ENCODE measurements at regions not wholly inside any gene's neighbourhood (a gene's known extent, or its start where the extent isn't known, plus 50 kb on each side); places are given as distances from the start of the nearest gene placed in this dataset.

DNA sequence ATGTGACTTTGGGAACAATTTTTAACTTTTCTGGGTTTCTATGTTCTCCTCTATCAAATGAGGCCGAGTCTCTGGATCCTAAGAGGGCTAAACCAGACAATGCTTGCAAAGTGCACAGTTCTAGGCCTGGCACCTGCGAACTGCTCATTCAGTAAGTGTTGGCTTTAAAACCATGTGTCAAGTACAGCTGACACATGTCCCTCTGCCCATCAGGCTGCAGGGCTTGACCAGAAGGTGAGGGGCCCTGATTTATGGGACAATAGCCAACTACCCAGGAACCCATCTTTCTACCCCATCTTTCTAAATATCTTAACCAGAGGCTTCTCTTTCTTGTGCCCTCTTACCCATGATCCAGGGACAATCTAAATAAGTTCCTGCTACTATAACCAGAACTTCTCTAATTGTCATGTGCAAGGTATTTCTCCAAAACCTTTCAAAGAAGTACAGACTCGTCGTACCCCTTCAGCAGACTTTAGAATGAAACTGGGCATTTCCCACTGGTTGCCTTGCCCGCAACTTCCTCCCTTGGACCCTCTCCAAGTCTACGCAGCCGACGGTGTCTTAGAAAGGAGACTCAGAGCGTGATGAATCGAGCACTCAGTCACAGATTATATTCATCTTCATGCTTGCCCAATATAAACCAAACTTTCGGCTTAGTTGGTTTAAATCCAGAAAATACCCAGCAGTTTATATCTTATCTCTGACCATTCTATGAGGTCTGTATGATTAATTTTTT, 69.8 kb upstream of the STEAP1B start:
- TF ChIP-seq, protein P1, sequence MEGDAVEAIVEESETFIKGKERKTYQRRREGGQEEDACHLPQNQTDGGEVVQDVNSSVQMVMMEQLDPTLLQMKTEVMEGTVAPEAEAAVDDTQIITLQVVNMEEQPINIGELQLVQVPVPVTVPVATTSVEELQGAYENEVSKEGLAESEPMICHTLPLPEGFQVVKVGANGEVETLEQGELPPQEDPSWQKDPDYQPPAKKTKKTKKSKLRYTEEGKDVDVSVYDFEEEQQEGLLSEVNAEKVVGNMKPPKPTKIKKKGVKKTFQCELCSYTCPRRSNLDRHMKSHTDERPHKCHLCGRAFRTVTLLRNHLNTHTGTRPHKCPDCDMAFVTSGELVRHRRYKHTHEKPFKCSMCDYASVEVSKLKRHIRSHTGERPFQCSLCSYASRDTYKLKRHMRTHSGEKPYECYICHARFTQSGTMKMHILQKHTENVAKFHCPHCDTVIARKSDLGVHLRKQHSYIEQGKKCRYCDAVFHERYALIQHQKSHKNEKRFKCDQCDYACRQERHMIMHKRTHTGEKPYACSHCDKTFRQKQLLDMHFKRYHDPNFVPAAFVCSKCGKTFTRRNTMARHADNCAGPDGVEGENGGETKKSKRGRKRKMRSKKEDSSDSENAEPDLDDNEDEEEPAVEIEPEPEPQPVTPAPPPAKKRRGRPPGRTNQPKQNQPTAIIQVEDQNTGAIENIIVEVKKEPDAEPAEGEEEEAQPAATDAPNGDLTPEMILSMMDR (IDR thresholded peaks at IDR 0.05) = no peak
- no peaks in the 10 kb centered on the region for H3K9me3 Mint-ChIP-seq
- intact Hi-C loops (cut with micrococcal nuclease) = loop anchor here (5.0 kb wide), 1 partner anchor 33 kb away; no protein-coding TSS in a partner anchor
- no peaks in the 10 kb centered on the region for H3K27me3 Mint-ChIP-seq
- H3K4me1 Mint-ChIP-seq = peaks cover 62% of the 10 kb centered on the region
- peak overlapping the region; percentile 38 for H3K27ac Mint-ChIP-seq
- CTCF ChIA-PET = interaction anchor here (0.9 to 2.2 kb wide), 2 partner anchors 9 to 163 kb away, joined by 4 to 7 read pairs; no protein-coding TSS in a partner anchor
- POLR2A ChIA-PET = interaction anchor here (0.9 kb wide), 1 partner anchor 26 kb away, joined by 3 read pairs; no protein-coding TSS in a partner anchor
- H3K4me3 Mint-ChIP-seq = peak overlapping the region; percentile 9
- no peak for DNase-seq
- H3K36me3 Mint-ChIP-seq (ENCODE audit: low read depth) = peaks cover 9% of the 10 kb centered on the region
- peak; percentile 31 for ATAC-seq (ENCODE audit: low read depth)

DNA sequence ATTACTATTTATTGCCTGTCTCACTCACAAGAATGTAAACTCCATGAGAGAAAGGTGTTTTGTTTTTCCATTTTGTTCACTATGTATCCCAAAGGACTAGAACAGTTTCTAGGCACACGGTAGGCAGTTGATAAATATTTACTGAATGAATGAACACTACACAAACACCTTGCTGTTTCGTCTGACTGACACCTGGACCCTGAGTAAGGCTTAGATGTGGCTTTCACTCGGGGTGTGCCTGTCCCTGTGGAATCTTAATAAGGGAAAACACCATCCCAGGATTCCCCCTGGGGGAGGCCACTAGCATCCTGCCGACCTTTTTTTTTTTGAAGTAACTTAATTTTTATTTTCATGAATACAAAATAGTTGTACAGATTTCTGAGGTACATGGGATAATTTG, 66.6 kb upstream of the STEAP1B start:
- DNase-seq (no peak), ATAC-seq (ENCODE audit: low read depth) (no peak)
- Mint-ChIP-seq H3K36me3 (ENCODE audit: low read depth) (peaks cover 3% of the 10 kb centered on the region), H3K27ac (no peak overlapping the region), H3K4me1 (peaks cover 89% of the 10 kb centered on the region), H3K27me3 (no peaks in the 10 kb centered on the region), H3K4me3 (no peak overlapping the region), H3K9me3 (no peaks in the 10 kb centered on the region)
- intact Hi-C loops (cut with micrococcal nuclease) = loop anchor here (5.0 kb wide), 1 partner anchor 36 kb away; no protein-coding TSS in a partner anchor
- ChIA-PET POLR2A (no interaction called here), CTCF (no interaction called here)
- TF ChIP-seq, protein P1 (IDR thresholded peaks at IDR 0.05) = no peak

DNA sequence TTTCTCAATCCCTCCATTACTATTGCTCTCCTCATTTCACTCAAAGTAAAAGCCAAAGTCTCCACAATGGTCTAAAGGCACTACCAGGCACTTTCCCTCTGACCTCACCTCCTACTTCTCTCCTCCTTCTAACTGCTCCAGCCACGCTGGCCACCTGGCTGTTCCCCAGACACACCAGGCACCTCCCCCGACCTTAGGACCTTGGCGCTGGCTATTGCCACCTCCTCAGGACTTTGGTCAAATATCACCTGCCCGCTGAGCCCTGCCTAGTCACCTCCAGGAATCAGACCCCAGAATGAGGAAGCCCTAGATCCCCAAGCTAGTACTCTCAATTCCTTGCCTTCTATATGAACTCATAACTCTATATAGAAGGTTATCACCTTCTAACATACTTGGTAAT, 66.2 kb upstream of the STEAP1B start:
- H3K27ac Mint-ChIP-seq = peak overlapping the region; percentile 88
- H3K36me3 Mint-ChIP-seq (ENCODE audit: low read depth) = peaks cover 2% of the 10 kb centered on the region
- CTCF ChIA-PET = interaction anchor here (3.3 to 9.5 kb wide), 2 partner anchors 162 to 216 kb away, joined by 15 to 348 read pairs; partner anchors contain the start of gene IL6
- ATAC-seq (ENCODE audit: low read depth) = no peak
- no peaks in the 10 kb centered on the region for H3K9me3 Mint-ChIP-seq
- TF ChIP-seq, protein P1 (IDR thresholded peaks at IDR 0.05) = no peak
- POLR2A ChIA-PET = no interaction called here
- no peaks in the 10 kb centered on the region for H3K27me3 Mint-ChIP-seq
- intact Hi-C loops (cut with micrococcal nuclease) = loop anchor here (5.0 kb wide), 1 partner anchor 36 kb away; no protein-coding TSS in a partner anchor
- H3K4me3 Mint-ChIP-seq = peak overlapping the region; percentile 39
- no peak for DNase-seq
- H3K4me1 Mint-ChIP-seq = peaks cover 89% of the 10 kb centered on the region

DNA sequence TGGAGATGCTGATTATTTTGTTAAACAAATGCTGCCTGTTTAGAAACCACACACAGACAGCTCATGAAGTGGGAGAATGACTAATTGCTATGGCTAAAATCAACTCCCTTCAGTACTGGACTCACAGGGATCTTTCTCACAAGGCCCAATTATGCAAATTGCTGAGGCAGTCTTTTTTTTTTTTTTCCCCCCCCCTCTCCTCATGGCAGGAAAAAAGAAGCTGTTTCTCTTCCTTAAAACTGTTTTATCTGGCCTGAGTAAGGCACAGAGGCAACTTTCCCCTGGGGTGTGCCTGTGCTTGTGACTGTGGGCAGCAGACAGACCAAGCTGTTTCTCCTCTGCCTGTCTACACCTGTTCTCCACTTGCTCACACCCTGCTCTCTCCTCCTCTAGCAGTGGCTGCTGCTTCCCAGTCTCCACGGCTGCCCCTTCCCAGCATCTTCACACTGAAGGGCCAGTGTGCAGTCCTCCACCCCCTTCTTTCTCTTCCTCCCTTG, 65.4 kb upstream of the STEAP1B start:
- intact Hi-C loops (cut with micrococcal nuclease) = loop anchor here (1.0 to 5.0 kb wide), 5 partner anchors 13 to 97 kb away; no protein-coding TSS in a partner anchor
- Mint-ChIP-seq H3K4me3 (peak overlapping the region; percentile 39), H3K4me1 (peaks cover 86% of the 10 kb centered on the region), H3K27ac (peak overlapping the region; percentile 88), H3K9me3 (no peaks in the 10 kb centered on the region), H3K27me3 (no peaks in the 10 kb centered on the region), H3K36me3 (ENCODE audit: low read depth) (peaks cover 2% of the 10 kb centered on the region)
- CTCF ChIA-PET = interaction anchor here (1.0 to 9.5 kb wide), 4 partner anchors 19 to 217 kb away, joined by 3 to 348 read pairs (median 45); partner anchors contain the start of gene IL6
- POLR2A ChIA-PET = interaction anchor here (0.6 to 8.7 kb wide), 25 partner anchors 9 to 907 kb away, joined by 3 to 180 read pairs (median 5); partner anchors contain the start of gene IL6
- DNase-seq = no peak
- ATAC-seq (ENCODE audit: low read depth) = peak; percentile 65
- TF ChIP-seq, protein P1 (IDR thresholded peaks at IDR 0.05) = no peak

Measured in activated B cell treated with CpG ODN at 0.5 μM for 24 hours (primary cell).